ENCODE measurements at regions not wholly inside any gene's neighbourhood (a gene's known extent, or its start where the extent isn't known, plus 50 kb on each side); places are given as distances from the start of the nearest gene placed in this dataset.
A peak's percentile ranks its signal among the peaks of the same experiment; 100 is the strongest.

DNA sequence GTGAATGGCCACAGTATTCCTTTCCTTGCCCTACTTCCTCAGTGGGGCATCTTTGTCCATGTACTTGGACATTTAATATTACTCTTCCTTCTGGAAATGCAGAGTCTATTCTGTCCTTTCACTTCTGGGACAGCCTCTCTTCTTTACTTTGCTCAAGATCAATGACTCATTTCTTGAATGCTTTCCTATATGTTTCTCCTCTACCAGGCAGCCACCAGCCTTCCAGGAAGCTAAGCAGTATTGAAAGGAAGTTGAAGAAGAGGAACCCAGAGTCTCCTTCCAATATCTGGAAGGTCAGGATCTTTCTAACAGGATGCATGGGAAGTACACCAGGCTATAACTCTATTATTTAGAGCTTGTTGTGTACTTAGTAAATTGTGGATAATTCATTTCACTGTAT is 182.8 kb downstream of the CD47 start:
- ChIA-PET CTCF (interaction anchor here (0.8 to 1.1 kb wide), 3 partner anchors 20 to 568 kb away, joined by 3 to 5 read pairs (median 3); no protein-coding TSS in a partner anchor), POLR2A (interaction anchor here (0.6 kb wide), 1 partner anchor 566 kb away, joined by 3 read pairs; no protein-coding TSS in a partner anchor)
- no peaks in the 10 kb centered on the region for H3K36me3 Mint-ChIP-seq (ENCODE audit: insufficient read depth, unreplicated experiment)
- no peak for DNase-seq (ENCODE audit: unreplicated experiment)
- BruUV-seq (replicated peaks), result no TSS peak
- H3K27ac Mint-ChIP-seq (ENCODE audit: low read depth, unreplicated experiment), result no peak overlapping the region
- TF ChIP-seq, protein P1, sequence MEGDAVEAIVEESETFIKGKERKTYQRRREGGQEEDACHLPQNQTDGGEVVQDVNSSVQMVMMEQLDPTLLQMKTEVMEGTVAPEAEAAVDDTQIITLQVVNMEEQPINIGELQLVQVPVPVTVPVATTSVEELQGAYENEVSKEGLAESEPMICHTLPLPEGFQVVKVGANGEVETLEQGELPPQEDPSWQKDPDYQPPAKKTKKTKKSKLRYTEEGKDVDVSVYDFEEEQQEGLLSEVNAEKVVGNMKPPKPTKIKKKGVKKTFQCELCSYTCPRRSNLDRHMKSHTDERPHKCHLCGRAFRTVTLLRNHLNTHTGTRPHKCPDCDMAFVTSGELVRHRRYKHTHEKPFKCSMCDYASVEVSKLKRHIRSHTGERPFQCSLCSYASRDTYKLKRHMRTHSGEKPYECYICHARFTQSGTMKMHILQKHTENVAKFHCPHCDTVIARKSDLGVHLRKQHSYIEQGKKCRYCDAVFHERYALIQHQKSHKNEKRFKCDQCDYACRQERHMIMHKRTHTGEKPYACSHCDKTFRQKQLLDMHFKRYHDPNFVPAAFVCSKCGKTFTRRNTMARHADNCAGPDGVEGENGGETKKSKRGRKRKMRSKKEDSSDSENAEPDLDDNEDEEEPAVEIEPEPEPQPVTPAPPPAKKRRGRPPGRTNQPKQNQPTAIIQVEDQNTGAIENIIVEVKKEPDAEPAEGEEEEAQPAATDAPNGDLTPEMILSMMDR (IDR thresholded peaks at IDR 0.05; ENCODE audit: unreplicated experiment), result no peak
- no peak overlapping the region for H3K4me3 Mint-ChIP-seq (ENCODE audit: unreplicated experiment)
- H3K27me3 Mint-ChIP-seq (ENCODE audit: insufficient read depth, unreplicated experiment), result no peaks in the 10 kb centered on the region
- no peaks in the 10 kb centered on the region for H3K4me1 Mint-ChIP-seq (ENCODE audit: insufficient read depth, unreplicated experiment)
- H3K9me3 Mint-ChIP-seq (ENCODE audit: unreplicated experiment), result no peaks in the 10 kb centered on the region
- intact Hi-C loops (cut with micrococcal nuclease), result no loop called here

DNA sequence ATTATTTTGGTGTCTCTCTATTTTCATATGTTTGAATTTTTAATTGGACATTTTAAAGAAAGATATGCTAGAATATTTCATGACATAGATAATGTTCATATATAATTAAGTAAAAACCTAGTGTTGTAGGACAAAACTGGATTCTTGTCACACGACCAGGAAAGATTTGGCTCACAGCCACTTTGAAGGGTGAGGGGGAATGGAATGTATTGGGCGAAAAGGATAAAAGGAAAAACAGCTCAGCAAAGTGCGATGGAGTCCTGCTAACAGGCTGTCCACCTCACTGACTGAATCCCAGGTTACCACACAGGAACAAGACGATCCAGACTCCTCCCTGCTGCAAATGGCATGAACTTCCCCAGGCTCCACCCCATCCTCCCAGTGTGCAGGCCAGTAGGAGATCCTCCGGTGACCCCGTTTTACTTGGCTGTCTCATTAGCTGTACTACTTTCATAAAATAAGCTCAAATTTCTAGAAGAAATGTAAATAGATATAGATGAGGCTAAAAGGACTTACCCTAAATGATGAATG is 186.2 kb downstream of the CD47 start:
- no peaks in the 10 kb centered on the region for H3K9me3 Mint-ChIP-seq (ENCODE audit: unreplicated experiment)
- no TSS peak for BruUV-seq (replicated peaks)
- intact Hi-C loops (cut with micrococcal nuclease), result no loop called here
- no peak for DNase-seq (ENCODE audit: unreplicated experiment)
- no peaks in the 10 kb centered on the region for H3K36me3 Mint-ChIP-seq (ENCODE audit: insufficient read depth, unreplicated experiment)
- H3K4me1 Mint-ChIP-seq (ENCODE audit: insufficient read depth, unreplicated experiment), result peaks cover 7% of the 10 kb centered on the region
- H3K27ac Mint-ChIP-seq (ENCODE audit: low read depth, unreplicated experiment), result no peak overlapping the region
- H3K27me3 Mint-ChIP-seq (ENCODE audit: insufficient read depth, unreplicated experiment), result no peaks in the 10 kb centered on the region
- TF ChIP-seq, protein P1 (IDR thresholded peaks at IDR 0.05; ENCODE audit: unreplicated experiment), result no peak
- ChIA-PET POLR2A (interaction anchor here (0.6 kb wide), 1 partner anchor 179 kb away, joined by 5 read pairs; no protein-coding TSS in a partner anchor), CTCF (interaction anchor here (1.4 kb wide), 1 partner anchor 23 kb away, joined by 4 read pairs; no protein-coding TSS in a partner anchor)
- H3K4me3 Mint-ChIP-seq (ENCODE audit: unreplicated experiment), result no peak overlapping the region

DNA sequence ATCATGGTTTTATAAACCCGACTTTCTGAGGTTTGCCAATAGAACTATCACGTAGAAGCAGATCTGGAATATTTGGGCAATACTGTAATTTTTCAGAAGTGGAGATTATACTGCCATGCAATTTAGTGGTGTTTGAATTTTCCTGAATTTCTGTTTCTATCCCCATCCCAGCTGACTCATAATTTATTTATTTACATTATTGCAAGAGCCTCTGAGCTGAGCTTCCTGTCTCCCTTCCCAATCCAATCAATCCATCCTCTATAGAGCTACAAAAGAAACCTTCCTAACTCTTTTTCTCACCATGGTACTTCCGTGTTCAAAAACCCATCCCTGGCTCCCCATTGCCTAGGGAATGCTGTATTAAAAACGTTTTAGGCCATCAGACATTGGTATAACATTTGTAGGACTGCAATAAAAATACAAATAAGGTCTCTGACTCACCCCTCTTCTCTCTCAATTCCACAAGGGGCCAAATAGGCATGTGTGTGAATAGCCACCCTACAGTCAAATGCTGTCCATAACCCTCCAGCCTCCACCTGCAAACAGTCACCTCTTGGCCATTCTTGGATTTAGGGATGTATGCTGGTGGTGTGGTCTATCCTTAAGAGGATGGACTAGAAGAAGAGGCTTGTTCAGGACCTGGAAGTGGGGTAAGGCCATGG is 190.7 kb downstream of the CD47 start:
- CTCF ChIA-PET, result interaction anchor here (0.7 kb wide), 1 partner anchor 508 kb away, joined by 4 read pairs; no protein-coding TSS in a partner anchor

DNA sequence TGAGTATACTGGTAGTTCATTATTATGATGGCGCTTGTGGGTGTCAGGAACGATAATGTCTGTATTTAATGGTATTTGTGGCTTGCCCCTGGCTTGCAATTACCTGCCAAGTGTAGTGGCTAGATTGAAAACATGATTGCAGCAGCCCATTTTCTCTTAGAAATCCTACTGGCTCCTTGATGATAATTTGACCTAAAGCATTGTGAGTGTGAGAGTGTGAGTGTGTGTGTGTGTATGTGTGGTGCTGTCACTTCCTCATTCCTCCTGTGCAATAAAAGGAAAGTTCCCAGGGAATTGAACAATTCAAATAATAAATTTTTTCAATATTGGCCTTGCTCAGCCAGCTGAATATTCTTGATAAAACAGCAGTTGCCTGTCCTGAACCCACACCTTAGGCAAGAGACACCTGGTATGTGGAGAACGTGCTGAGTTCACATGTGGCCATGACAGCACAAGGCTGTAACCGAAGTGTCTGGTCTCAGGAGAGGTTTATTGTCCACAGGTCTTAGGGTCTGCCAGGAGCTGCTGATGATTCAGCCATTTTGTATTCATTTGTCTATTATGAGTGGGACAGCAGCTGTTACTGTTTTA is 193.3 kb downstream of the CD47 start:
- DNase-seq (ENCODE audit: unreplicated experiment), result no peak
- TF ChIP-seq, protein P1 (IDR thresholded peaks at IDR 0.05; ENCODE audit: unreplicated experiment), result no peak
- peaks cover 7% of the 10 kb centered on the region for H3K4me1 Mint-ChIP-seq (ENCODE audit: insufficient read depth, unreplicated experiment)
- intact Hi-C loops (cut with micrococcal nuclease), result no loop called here
- H3K27ac Mint-ChIP-seq (ENCODE audit: low read depth, unreplicated experiment), result no peak overlapping the region
- no peaks in the 10 kb centered on the region for H3K9me3 Mint-ChIP-seq (ENCODE audit: unreplicated experiment)
- ChIA-PET CTCF (interaction anchor here (0.6 kb wide), 1 partner anchor 580 kb away, joined by 3 read pairs; no protein-coding TSS in a partner anchor), POLR2A (interaction anchor here (0.8 kb wide), 1 partner anchor 72 kb away, joined by 3 read pairs; no protein-coding TSS in a partner anchor)
- no peaks in the 10 kb centered on the region for H3K36me3 Mint-ChIP-seq (ENCODE audit: insufficient read depth, unreplicated experiment)
- H3K4me3 Mint-ChIP-seq (ENCODE audit: unreplicated experiment), result no peak overlapping the region
- BruUV-seq (replicated peaks), result no TSS peak
- H3K27me3 Mint-ChIP-seq (ENCODE audit: insufficient read depth, unreplicated experiment), result peaks cover 36% of the 10 kb centered on the region

More for the DNA sequence above, 190.7 kb downstream of the CD47 start:
- H3K36me3 Mint-ChIP-seq (ENCODE audit: insufficient read depth, unreplicated experiment), result no peaks in the 10 kb centered on the region
- H3K4me1 Mint-ChIP-seq (ENCODE audit: insufficient read depth, unreplicated experiment), result peaks cover 7% of the 10 kb centered on the region
- no peak overlapping the region for H3K27ac Mint-ChIP-seq (ENCODE audit: low read depth, unreplicated experiment)
- BruUV-seq (replicated peaks), result no TSS peak
- intact Hi-C loops (cut with micrococcal nuclease), result no loop called here
- peak; percentile 31 for DNase-seq (ENCODE audit: unreplicated experiment)
- TF ChIP-seq, protein P1 (IDR thresholded peaks at IDR 0.05; ENCODE audit: unreplicated experiment), result no peak
- no peak overlapping the region for H3K4me3 Mint-ChIP-seq (ENCODE audit: unreplicated experiment)
- H3K27me3 Mint-ChIP-seq (ENCODE audit: insufficient read depth, unreplicated experiment), result peaks cover 22% of the 10 kb centered on the region
- no peaks in the 10 kb centered on the region for H3K9me3 Mint-ChIP-seq (ENCODE audit: unreplicated experiment)
- POLR2A ChIA-PET, result no interaction called here

Data from MCF 10A (cell line).